ENCODE measurements at regions not wholly inside any gene's neighbourhood (a gene's known extent, or its start where the extent isn't known, plus 50 kb on each side); places are given as distances from the start of the nearest gene placed in this dataset.

GRCh38 chrX:45788941-45789348 lies 588.3 kb upstream of the DIPK2B start (continued):
- TF ChIP-seq MNT (conservative IDR thresholded peaks at IDR 0.05), result no peak

- no peak for DNase-seq (ENCODE audit: extremely low read depth in 1 of 4, low spot score in 3 of 4)
- no peaks in the 10 kb centered on the region for H3K79me2 ChIP-seq (ENCODE audit: control insufficient read depth, insufficient read depth, low read length)
- H3K27me3 ChIP-seq (ENCODE audit: control insufficient read depth in 2 of 2, insufficient read depth in 2 of 2, low read length in 2 of 2), result no peaks in the 10 kb centered on the region; a peak in 1 of 5 replicates
- H4K20me1 ChIP-seq (replicated peaks; ENCODE audit: control insufficient read depth, insufficient read depth, low read length), result no peaks in the 10 kb centered on the region
- in situ Hi-C loops (cut with MboI), result no loop called here
- no peaks in the 10 kb centered on the region for H3K4me1 ChIP-seq (replicated peaks in 1 of 2; ENCODE audit: control insufficient read depth in 2 of 2, insufficient read depth in 2 of 2, low read length in 2 of 2)
- intact Hi-C loops (cut with micrococcal nuclease), result no loop called here
- H3K27ac ChIP-seq (ENCODE audit: extremely low read depth, low read depth, low read length), result no peak overlapping the region
- no peak overlapping the region for H2AFZ ChIP-seq (ENCODE audit: low read depth, low read length)
- H3K9me1 ChIP-seq (ENCODE audit: control insufficient read depth, insufficient read depth, low read length), result no peaks in the 10 kb centered on the region
- no peak for FAIRE-seq
- no peak overlapping the region for H3K4me3 ChIP-seq
- ATAC-seq, result no peak
- BruUV-seq (replicated peaks), result no TSS peak
- ChIA-PET POLR2A (no interaction called here), CTCF (ENCODE audit: low intra/inter-chr PET ratio) (no interaction called here)
- no peak overlapping the region for H3K4me2 ChIP-seq (ENCODE audit: insufficient read depth, low read length)
- no peaks in the 10 kb centered on the region for H3K9me3 ChIP-seq (replicated peaks; ENCODE audit: control insufficient read depth, insufficient read depth, low read depth, low read length)
- no peaks in the 10 kb centered on the region for H3K36me3 ChIP-seq (ENCODE audit: control insufficient read depth, insufficient read depth, low read length)
- TF ChIP-seq TRIM25 (IDR thresholded peaks at IDR 0.05; ENCODE audit: borderline replicate concordance) (no peak), ZNF785 (CRISPR knock-in tag; IDR thresholded peaks at IDR 0.05) (no peak), ZNF589 (CRISPR knock-in tag; IDR thresholded peaks at IDR 0.05; ENCODE audit: low read depth) (no peak), KAT2B (IDR thresholded peaks at IDR 0.05; ENCODE audit: low read depth, low read length) (no peak), CSDE1 (IDR thresholded peaks at IDR 0.05) (no peak)
- 3% methylated on average over 5 of the region's 5 CpGs for WGBS (ENCODE audit: insufficient coverage, low coverage, missing lambda C conversion rate)
- H3K9ac ChIP-seq (ENCODE audit: insufficient read depth in 1 of 2, low read depth in 2 of 2, low read length in 2 of 2), result no peak overlapping the region
Observed at GRCh38 chrX:45788315-45788714, 587.6 kb upstream of the DIPK2B start.
